Astrocyte of the cerebellum (primary cell): ENCODE measurements at regions not wholly inside any gene's neighbourhood (a gene's known extent, or its start where the extent isn't known, plus 50 kb on each side); places are given as distances from the start of the nearest gene placed in this dataset.
"Not testable (repeated sequence)": the region's sequence is repeated elsewhere in the genome, so short reads cannot be mapped to it uniquely, and the experiment has no call there.

Source experiments
- DNase-seq: peaks from one replicate; pipeline ENCODE4 v3.0.0-alpha.2; 2011; ENCODE audit warnings: low read depth
- H3K4me3 ChIP-seq: 2 replicates; pipeline ENCODE4 v1.5.1; 2011; ENCODE audit warnings: mild to moderate bottlenecking, low read depth, low read length, moderate library complexity
- CTCF ChIP-seq: IDR thresholded peaks from 2 replicates; pipeline ENCODE4 v1.5.1; 2012; ENCODE audit warnings: low read length, low read depth, moderate library complexity, mild to moderate bottlenecking; ENCODE audit errors: missing control alignments
- in situ Hi-C: cut with HindIII; loops from 2 replicates; pipeline ENCODE4 v1.10.0; 2017; ENCODE audit warnings: low sequenced_read_pairs

GRCh38 chr9:73919712-73920111, 577.4 kb upstream of the RORB start:
- TF ChIP-seq CTCF = no peak
- no peak for DNase-seq
- in situ Hi-C loops = no loop called here
- no peak overlapping the region for H3K4me3 ChIP-seq

- TF ChIP-seq CTCF = no peak
Observed at GRCh38 chr9:73923796-73924195, 573.3 kb upstream of the RORB start.

GRCh38 chr9:73951147-73951546, 546.0 kb upstream of the RORB start:
- H3K4me3 ChIP-seq = no peak overlapping the region
- DNase-seq = no peak
- in situ Hi-C loops = no loop called here
- no peak for TF ChIP-seq CTCF

More at GRCh38 chr9:73923796-73924195, 573.3 kb upstream of the RORB start:
- no peak overlapping the region for H3K4me3 ChIP-seq
- no peak for DNase-seq
- in situ Hi-C loops = no loop called here

GRCh38 chr9:73962792-73963191, 534.3 kb upstream of the RORB start:
- TF ChIP-seq CTCF = no peak
- H3K4me3 ChIP-seq = no peak overlapping the region
- in situ Hi-C loops = no loop called here
- no peak for DNase-seq

- no peak for DNase-seq
- H3K4me3 ChIP-seq = no peak overlapping the region
- in situ Hi-C loops = no loop called here
- TF ChIP-seq CTCF = no peak
Observed at GRCh38 chr9:73969936-73970335, 527.2 kb upstream of the RORB start.

GRCh38 chr9:73976424-73976823, 520.7 kb upstream of the RORB start:
- in situ Hi-C loops, DNase-seq, H3K4me3 ChIP-seq: not testable (repeated sequence)

GRCh38 chr9:73979894-73980264, 517.3 kb upstream of the RORB start:
- H3K4me3 ChIP-seq = no peak overlapping the region
- DNase-seq = no peak
- TF ChIP-seq CTCF = no peak
- in situ Hi-C loops = no loop called here
